Natural killer cell (primary cell): ENCODE measurements at regions not wholly inside any gene's neighbourhood (a gene's known extent, or its start where the extent isn't known, plus 50 kb on each side); places are given as distances from the start of the nearest gene placed in this dataset.

Experiments used
- ATAC-seq, 3 donors: fragments of 150-1000 bp in 2 of 3; fragments of 200-7000 bp in 1 of 3; cut with Tn5 transposase; 1 replicate in 1 of 3; 2 replicates in 2 of 3; pipeline ENCODE4 v1.10.0; 2021; ENCODE audit warnings: mild to moderate bottlenecking in 2 of 3, moderate library complexity in 2 of 3
- DNase-seq, 2 donors: peaks; one replicate each; pipeline versions ENCODE4 v3.0.0 to v3.0.0-alpha.2; 2013 to 2021; ENCODE audit warnings: mixed read lengths in 1 of 2
- H3K27ac ChIP-seq: one replicate; pipeline ENCODE4 v1.5.1; 2013; ENCODE audit warnings: mild to moderate bottlenecking, low read length
- H3K27me3 ChIP-seq: one replicate; pipeline ENCODE4 v1.6.1; 2013; ENCODE audit warnings: low read length; ENCODE audit not compliant: control insufficient read depth, insufficient read depth
- H3K36me3 ChIP-seq: one replicate; pipeline ENCODE4 v1.6.1; 2013; ENCODE audit warnings: low read length; ENCODE audit not compliant: control insufficient read depth, insufficient read depth
- H3K4me1 ChIP-seq: one replicate; pipeline ENCODE4 v1.6.1; 2013; ENCODE audit warnings: low read length; ENCODE audit not compliant: control insufficient read depth, insufficient read depth
- H3K4me3 ChIP-seq: one replicate; pipeline ENCODE4 v1.5.1; 2013; ENCODE audit warnings: low read length
- H3K9me3 ChIP-seq: one replicate; pipeline ENCODE4 v1.6.1; 2013; ENCODE audit warnings: low read length; ENCODE audit not compliant: control insufficient read depth, insufficient read depth
- H3K27ac Mint-ChIP-seq, 2 donors: one replicate each; pipeline ENCODE4 v1.8.0; 2022; ENCODE audit warnings: mild to moderate bottlenecking in 2 of 2, mixed read lengths in 2 of 2, moderate library complexity in 1 of 2
- H3K27me3 Mint-ChIP-seq, 2 donors: one replicate each; pipeline ENCODE4 v1.8.0; 2022; ENCODE audit warnings: low read depth in 2 of 2, mixed read lengths in 2 of 2
- H3K36me3 Mint-ChIP-seq: one replicate; pipeline ENCODE4 v1.8.0; 2022; ENCODE audit warnings: mixed read lengths
- H3K4me1 Mint-ChIP-seq, 2 donors: one replicate each; pipeline ENCODE4 v1.8.0; 2022; ENCODE audit warnings: mixed read lengths in 2 of 2
- H3K4me3 Mint-ChIP-seq: one replicate; pipeline ENCODE4 v1.8.0; 2022; ENCODE audit warnings: mild to moderate bottlenecking, moderate library complexity, mixed read lengths
- H3K9me3 Mint-ChIP-seq, 2 donors: one replicate each; pipeline ENCODE4 v1.8.0; 2022; ENCODE audit warnings: mixed read lengths in 2 of 2
- CTCF ChIP-seq: fragments of 200-600 bp; IDR thresholded peaks from one replicate; pipeline ENCODE4 v1.8.0; 2022; ENCODE audit warnings: antibody characterized with exemption
- WGBS: methylation state at CpG from one replicate; pipeline ENCODE4 v1.1.7; 2013; ENCODE audit warnings: missing lambda C conversion rate; ENCODE audit not compliant: insufficient coverage; 5-methylcytosine and 5-hydroxymethylcytosine counted together
- intact Hi-C: fragments of 100-400 bp; cut with micrococcal nuclease; formaldehyde crosslinking; loops from one replicate; pipeline ENCODE4 v1.14.2; 2022

- whole genome bisulfite sequencing, result 50% methylated on average over 1 of the region's 1 CpG
- intact Hi-C loops, result no loop called here
- no peaks in the 10 kb centered on the region for H3K9me3 ChIP-seq
- no peak overlapping the region for H3K27ac ChIP-seq
- H3K36me3 ChIP-seq, result no peaks in the 10 kb centered on the region
- ATAC-seq (no peak), DNase-seq (no peak)
- no peaks in the 10 kb centered on the region for H3K4me1 Mint-ChIP-seq
- H3K4me3 Mint-ChIP-seq, result no peak overlapping the region
- no peak overlapping the region for H3K4me3 ChIP-seq
- no peaks in the 10 kb centered on the region for H3K4me1 ChIP-seq
- peaks cover 2% of the 10 kb centered on the region for H3K27me3 ChIP-seq
- no peak for TF ChIP-seq CTCF
- no peaks in the 10 kb centered on the region for H3K36me3 Mint-ChIP-seq
- peaks cover 8 to 16% of the 10 kb centered on the region in 2 donors for H3K27me3 Mint-ChIP-seq
- H3K9me3 Mint-ChIP-seq, result no peaks in the 10 kb centered on the region
- H3K27ac Mint-ChIP-seq, result no peak overlapping the region
These were observed 102.6 kb upstream of the HS3ST3A1 start for GRCh38 chr17:13704333-13704732.

GRCh38 chr17:13705221-13705620 lies 103.5 kb upstream of the HS3ST3A1 start:
- Histone ChIP-seq H3K9me3 (no peaks in the 10 kb centered on the region), H3K4me3 (no peak overlapping the region), H3K27me3 (peaks cover 2% of the 10 kb centered on the region), H3K4me1 (no peaks in the 10 kb centered on the region), H3K27ac (no peak overlapping the region), H3K36me3 (no peaks in the 10 kb centered on the region)
- peaks cover 8 to 10% of the 10 kb centered on the region in 2 donors for H3K27me3 Mint-ChIP-seq
- ATAC-seq, result no peak
- no peaks in the 10 kb centered on the region for H3K4me1 Mint-ChIP-seq
- WGBS, result 65% methylated on average over 6 of the region's 7 CpGs
- DNase-seq, result no peak
- intact Hi-C loops, result no loop called here
- H3K27ac Mint-ChIP-seq, result no peak overlapping the region
- no peak for TF ChIP-seq CTCF
- no peaks in the 10 kb centered on the region for H3K36me3 Mint-ChIP-seq
- no peak overlapping the region for H3K4me3 Mint-ChIP-seq
- no peaks in the 10 kb centered on the region for H3K9me3 Mint-ChIP-seq

GRCh38 chr17:13721705-13722104 lies 120.0 kb upstream of the HS3ST3A1 start:
- Histone ChIP-seq H3K27ac (no peak overlapping the region), H3K9me3 (no peaks in the 10 kb centered on the region), H3K4me1 (no peaks in the 10 kb centered on the region), H3K27me3 (no peaks in the 10 kb centered on the region), H3K4me3 (no peak overlapping the region), H3K36me3 (no peaks in the 10 kb centered on the region)
- Mint-ChIP-seq H3K36me3 (no peaks in the 10 kb centered on the region), H3K27ac (no peak overlapping the region), H3K4me1 (no peaks in the 10 kb centered on the region), H3K27me3 (peaks cover 10 to 16% of the 10 kb centered on the region in 2 donors), H3K9me3 (no peaks in the 10 kb centered on the region), H3K4me3 (no peak overlapping the region)
- intact Hi-C loops, result no loop called here
- ATAC-seq (no peak), DNase-seq (no peak)
- no peak for TF ChIP-seq CTCF
- 89% methylated on average over 5 of the region's 5 CpGs for WGBS

- H3K4me1 Mint-ChIP-seq, result no peaks in the 10 kb centered on the region
- DNase-seq, result no peak
- H3K36me3 ChIP-seq, result no peaks in the 10 kb centered on the region
- no peaks in the 10 kb centered on the region for H3K4me1 ChIP-seq
- no peak overlapping the region for H3K4me3 Mint-ChIP-seq
- TF ChIP-seq CTCF, result no peak
- ATAC-seq, result no peak
- H3K4me3 ChIP-seq, result no peak overlapping the region
- no peaks in the 10 kb centered on the region for H3K9me3 ChIP-seq
- H3K27ac Mint-ChIP-seq, result no peak overlapping the region
- no peak overlapping the region for H3K27ac ChIP-seq
- H3K36me3 Mint-ChIP-seq, result no peaks in the 10 kb centered on the region
- H3K9me3 Mint-ChIP-seq, result no peaks in the 10 kb centered on the region
- 42% methylated on average over 2 of the region's 2 CpGs for WGBS
- peaks cover 7 to 9% of the 10 kb centered on the region in 2 donors for H3K27me3 Mint-ChIP-seq
- no peaks in the 10 kb centered on the region for H3K27me3 ChIP-seq
- intact Hi-C loops, result no loop called here
These were observed 123.7 kb upstream of the HS3ST3A1 start for GRCh38 chr17:13725288-13725990.
